HL-60 (cell line): ENCODE measurements at regions not wholly inside any gene's neighbourhood (a gene's known extent, or its start where the extent isn't known, plus 50 kb on each side); places are given as distances from the start of the nearest gene placed in this dataset.
A peak's percentile ranks its signal among the peaks of the same experiment; 100 is the strongest.

Source experiments
- DNase-seq, 2 experiments: peaks; one replicate each; pipeline ENCODE4 v3.0.0-alpha.2; 2010 to 2020; ENCODE audit warnings: low read depth in 1 of 2, low spot score in 1 of 2
- H3K27ac ChIP-seq: fragments of 250-450 bp; sonication (Bioruptor Pico); replicated peaks from 2 replicates; pipeline ENCODE4 v1.5.1; 2020; ENCODE audit warnings: mild to moderate bottlenecking, moderate library complexity
- H3K27me3 ChIP-seq: fragments of 250-450 bp; sonication (Bioruptor Pico); 2 replicates; pipeline ENCODE4 v1.5.1; 2021; ENCODE audit warnings: mild to moderate bottlenecking, moderate library complexity; ENCODE audit not compliant: insufficient read depth, poor library complexity, severe bottlenecking
- H3K4me3 ChIP-seq: replicated peaks from 2 replicates; pipeline ENCODE4 v1.5.1; 2011; ENCODE audit warnings: mild to moderate bottlenecking, control low read depth, low read length; ENCODE audit not compliant: insufficient read depth
- CTCF ChIP-seq: IDR thresholded peaks from one replicate; pipeline ENCODE4 v1.5.1; 2011; ENCODE audit warnings: low read length, control low read depth, inconsistent platforms; ENCODE audit not compliant: insufficient read depth
- GABPA ChIP-seq: IDR thresholded peaks from 2 replicates; pipeline ENCODE4 v1.6.1; 2012; ENCODE audit warnings: low read depth
- POLR2AphosphoS5 ChIP-seq: IDR thresholded peaks from 2 replicates; pipeline ENCODE4 v1.6.1; 2012; ENCODE audit warnings: low read depth
- REST ChIP-seq: IDR thresholded peaks from 2 replicates; pipeline ENCODE4 v1.6.1; 2012; ENCODE audit warnings: low read depth; ENCODE audit not compliant: insufficient replicate concordance
- SPI1 ChIP-seq: IDR thresholded peaks from 2 replicates; pipeline ENCODE4 v1.6.1; 2012; ENCODE audit warnings: low read depth, mild to moderate bottlenecking, borderline replicate concordance

DNA sequence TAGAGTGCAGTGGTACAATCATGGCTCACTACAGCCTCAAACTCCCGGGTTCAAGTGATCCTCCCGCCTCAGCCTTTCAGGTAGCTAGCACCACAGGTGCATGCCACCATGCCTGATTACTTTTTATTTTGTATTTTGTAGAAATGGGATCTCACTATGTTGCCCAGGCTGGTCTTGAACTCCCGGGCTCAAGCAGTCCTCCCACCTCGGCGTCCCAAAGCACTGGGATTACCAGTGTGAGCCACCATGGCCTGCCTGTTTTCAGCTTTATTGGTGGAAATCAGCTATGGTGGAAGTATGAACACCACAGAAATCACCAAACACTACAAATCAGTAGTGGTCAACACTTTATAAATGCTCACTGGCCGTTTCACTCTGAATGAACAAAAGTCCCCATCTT is 299.9 kb upstream of the LYZL1 start:
- no peak for DNase-seq
- TF ChIP-seq SPI1 (no peak), POLR2AphosphoS5 (no peak), GABPA (no peak), CTCF (no peak), REST (no peak)
- H3K27me3 ChIP-seq, result no peaks in the 10 kb centered on the region
- no peak overlapping the region for H3K27ac ChIP-seq
- H3K4me3 ChIP-seq, result no peak overlapping the region

- no peak overlapping the region for H3K4me3 ChIP-seq
- H3K27ac ChIP-seq, result no peak overlapping the region
- peak in 1 of 2 experiments; percentile 30 for DNase-seq
- no peak for TF ChIP-seq SPI1
- TF ChIP-seq CTCF, result peak; percentile 34
- no peak for TF ChIP-seq POLR2AphosphoS5
- no peaks in the 10 kb centered on the region for H3K27me3 ChIP-seq
Observed at GRCh38 chr10:28991333-28992270, 297.3 kb upstream of the LYZL1 start.

GRCh38 chr10:28993056-28993455 is 295.8 kb upstream of the LYZL1 start:
- no peaks in the 10 kb centered on the region for H3K27me3 ChIP-seq
- H3K27ac ChIP-seq, result no peak overlapping the region
- no peak for DNase-seq
- no peak for TF ChIP-seq CTCF
- TF ChIP-seq REST, result no peak
- no peak for TF ChIP-seq SPI1
- no peak for TF ChIP-seq GABPA
- no peak for TF ChIP-seq POLR2AphosphoS5
- no peak overlapping the region for H3K4me3 ChIP-seq
